ENCODE measurements at regions not wholly inside any gene's neighbourhood (a gene's known extent, or its start where the extent isn't known, plus 50 kb on each side); places are given as distances from the start of the nearest gene placed in this dataset.

DNA sequence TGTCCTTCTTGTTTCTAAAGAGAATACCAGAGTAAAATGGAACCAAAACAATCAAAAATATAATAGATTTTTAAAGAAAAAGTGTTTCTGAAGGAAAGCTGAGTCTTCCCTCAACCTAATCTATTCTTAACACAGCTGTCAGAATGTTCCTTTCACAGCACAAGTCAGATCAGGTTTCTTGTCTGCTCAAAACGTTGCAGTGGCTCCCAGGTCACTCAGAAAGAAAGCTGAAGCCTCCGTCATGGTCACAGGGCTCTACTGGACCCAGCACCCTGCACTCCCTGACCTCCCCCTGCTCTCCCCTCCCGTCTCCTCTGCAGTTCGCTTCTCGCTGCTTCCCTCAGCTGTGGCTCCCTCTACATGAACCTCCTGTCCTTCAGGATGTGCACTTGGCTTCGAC, 90.7 kb upstream of the PTPRM start:
- DNase-seq (ENCODE audit: low read depth in 4 of 4, low spot score in 3 of 4), result no peak

DNA sequence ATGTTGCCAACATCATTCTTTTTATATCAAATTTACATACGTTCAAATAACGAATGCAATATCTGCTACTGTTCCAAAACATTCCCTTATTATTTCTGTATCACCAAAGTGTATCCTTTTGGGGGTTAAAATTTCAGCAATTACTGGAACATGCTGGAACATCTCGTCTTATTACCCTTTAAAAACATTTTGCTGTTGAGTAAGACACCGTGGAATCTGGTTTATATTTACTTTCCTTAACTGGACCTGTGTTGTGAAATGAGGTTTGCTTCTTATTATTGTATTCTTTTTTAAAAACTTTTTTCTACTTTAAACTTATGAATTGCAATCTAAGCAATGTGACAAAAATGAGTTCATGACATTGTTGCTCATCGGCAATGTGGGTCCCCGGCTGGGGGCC, 87.4 kb upstream of the PTPRM start:
- DNase-seq (ENCODE audit: low read depth in 4 of 4, low spot score in 3 of 4), result no peak

DNA sequence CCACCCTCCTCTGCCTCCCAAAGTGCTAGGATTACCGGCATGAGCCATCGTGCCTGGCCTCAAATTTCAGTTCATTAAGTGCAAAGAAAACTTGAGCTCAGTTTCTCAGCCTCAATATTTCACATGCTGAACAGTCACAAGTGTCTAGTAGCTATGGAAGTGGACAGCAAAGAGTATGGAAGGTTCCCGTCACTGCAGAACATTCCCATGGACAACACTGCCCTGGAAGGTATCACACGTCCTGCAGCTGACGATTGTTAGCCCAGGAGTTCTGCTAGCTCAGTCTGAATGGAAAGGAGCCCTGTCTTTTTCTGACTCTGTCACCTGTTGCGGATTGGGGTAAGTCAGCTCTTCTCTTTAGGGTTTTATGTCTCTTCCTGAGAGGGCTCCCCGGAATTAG, 86.2 kb upstream of the PTPRM start:
- DNase-seq (ENCODE audit: low read depth in 4 of 4, low spot score in 3 of 4), result no peak

DNA sequence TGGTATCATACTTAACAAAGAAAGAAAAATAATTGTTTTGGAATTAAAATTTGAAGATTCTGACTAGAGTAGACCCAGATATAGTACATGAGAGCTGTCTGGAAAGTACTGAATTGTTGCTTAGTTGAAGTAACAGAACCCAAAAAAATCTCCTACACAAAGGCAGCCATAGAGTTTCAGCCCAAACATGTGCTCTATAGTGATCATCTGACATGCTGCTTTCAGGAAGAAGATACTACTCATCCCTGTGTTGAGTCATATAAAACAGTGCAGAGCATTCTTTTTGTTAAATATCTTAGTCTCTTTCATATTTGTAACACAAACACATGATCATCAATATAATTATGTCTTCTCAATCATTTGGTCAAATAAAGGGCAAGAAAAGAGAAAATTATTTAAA, 84.8 kb upstream of the PTPRM start:
- no peak for DNase-seq (ENCODE audit: low read depth in 4 of 4, low spot score in 3 of 4)

DNA sequence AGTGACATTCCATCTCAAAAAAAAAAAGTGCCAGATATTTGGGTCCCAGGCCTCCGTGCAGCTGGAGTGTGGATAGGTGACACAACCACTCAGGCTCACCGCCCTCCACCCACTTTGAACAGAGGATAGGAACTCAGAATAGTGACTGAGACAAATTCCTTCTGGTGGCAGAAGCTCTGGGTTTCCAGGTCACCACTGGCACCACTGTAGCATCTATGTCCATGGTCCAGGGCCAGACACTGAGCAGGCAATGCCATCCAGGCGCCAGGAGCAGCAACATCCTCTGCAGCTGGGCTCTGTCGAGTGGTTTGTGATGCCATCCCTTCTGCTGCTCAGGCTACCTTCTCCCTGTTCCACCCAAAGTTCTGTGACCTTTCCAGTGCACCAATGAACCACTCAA, 81.5 kb upstream of the PTPRM start:
- no peak for DNase-seq (ENCODE audit: low read depth in 4 of 4, low spot score in 3 of 4)

DNA sequence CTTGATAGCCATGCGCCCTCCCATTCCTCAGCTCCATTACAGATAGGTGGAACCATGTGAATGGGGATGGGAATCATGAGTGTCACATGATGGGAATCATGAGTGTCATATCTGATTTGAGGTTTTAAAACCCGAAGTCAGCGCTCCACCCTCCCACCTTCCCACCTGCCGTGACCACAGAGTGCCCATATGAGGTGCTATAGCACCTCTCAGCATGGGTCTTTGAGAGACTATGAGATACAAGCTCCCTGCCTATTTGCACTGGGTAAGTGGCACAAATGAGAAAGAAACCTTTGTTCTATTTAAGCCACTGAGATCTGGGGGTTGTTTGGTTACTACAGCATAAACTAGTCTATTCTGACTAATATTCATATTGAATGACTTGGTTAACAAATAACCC, 78.5 kb upstream of the PTPRM start:
- DNase-seq (ENCODE audit: low read depth in 4 of 4, low spot score in 3 of 4), result no peak

DNA sequence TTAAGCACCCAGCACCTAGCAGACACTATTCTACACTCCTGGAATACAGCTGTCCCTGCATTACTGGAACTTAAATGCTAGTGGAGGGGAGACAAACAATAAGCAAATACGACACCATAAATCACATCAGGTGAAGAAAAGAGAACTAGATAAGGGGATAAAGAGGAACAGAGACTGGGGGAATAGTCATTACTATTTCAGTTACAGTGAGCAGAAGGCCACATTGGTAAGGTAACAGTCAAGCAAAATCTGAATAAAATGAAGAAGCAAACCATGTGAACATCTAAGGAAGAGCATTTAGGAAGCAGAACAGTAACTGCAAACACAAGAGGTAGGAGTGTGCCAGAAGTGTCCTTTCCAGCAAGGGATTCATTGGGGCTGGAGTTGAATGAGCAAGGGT, 77.0 kb upstream of the PTPRM start:
- DNase-seq (ENCODE audit: low read depth in 4 of 4, low spot score in 3 of 4), result no peak

DNA sequence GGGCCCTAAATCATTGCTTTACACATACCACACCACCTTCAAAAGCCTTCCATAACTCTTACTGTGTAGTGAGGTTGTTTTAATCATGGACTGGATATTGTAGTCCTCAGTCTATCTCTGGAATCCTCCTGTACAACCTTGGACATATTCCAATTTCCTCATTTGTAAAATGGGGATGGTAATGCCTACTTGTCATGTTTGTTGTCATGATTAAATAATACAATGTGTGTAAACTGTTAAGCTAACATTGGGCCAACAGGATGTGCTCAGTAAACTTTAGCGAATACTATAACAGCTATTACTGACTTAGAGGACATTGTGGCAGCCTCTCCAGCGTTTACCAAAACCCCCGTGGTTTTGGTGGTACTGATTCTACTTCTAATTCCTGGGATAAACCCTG, 74.7 kb upstream of the PTPRM start:
- DNase-seq (ENCODE audit: low read depth in 4 of 4, low spot score in 3 of 4), result no peak

DNA sequence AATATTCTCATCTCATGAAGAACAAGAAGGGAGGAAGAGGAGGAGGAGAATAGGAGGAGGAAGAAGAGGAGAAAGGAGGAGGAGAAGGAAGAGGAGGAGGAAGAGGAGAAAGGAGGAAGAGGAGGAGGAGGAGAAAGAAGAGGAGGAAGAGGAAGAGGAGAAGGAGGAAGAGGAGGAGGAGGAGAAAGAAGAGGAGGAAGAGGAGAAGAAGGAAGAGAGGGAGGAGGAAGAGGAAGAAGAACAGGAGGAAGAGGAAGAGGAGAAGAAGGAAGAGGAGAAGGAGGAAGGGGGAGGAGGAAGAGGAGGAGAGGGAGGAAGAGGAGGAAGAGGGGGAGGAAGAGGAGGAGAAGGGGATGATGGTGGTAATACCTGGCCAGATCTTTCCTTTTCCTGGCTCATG, 70.0 kb upstream of the PTPRM start:
- DNase-seq (ENCODE audit: low read depth in 4 of 4, low spot score in 3 of 4), result no peak

DNA sequence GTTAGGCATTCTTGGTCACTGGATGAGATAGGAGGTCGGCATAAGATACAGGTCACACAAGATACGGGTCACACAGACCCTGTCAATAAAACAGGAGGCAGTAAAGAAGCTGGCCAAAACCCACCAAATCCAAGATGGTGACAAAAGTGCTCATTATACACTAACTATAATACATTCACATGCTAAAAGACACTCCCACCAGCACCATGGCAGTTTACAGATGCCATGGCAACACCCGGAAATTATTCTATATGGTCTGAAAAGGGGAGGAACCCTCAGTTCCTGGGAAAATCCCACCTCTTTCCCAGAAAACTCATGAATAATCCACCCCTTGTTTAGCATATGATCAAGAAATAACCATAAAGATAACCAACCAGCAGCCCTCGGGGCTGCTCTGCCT, 56.0 kb upstream of the PTPRM start:
- DNase-seq (ENCODE audit: low read depth in 4 of 4, low spot score in 3 of 4), result no peak

DNA sequence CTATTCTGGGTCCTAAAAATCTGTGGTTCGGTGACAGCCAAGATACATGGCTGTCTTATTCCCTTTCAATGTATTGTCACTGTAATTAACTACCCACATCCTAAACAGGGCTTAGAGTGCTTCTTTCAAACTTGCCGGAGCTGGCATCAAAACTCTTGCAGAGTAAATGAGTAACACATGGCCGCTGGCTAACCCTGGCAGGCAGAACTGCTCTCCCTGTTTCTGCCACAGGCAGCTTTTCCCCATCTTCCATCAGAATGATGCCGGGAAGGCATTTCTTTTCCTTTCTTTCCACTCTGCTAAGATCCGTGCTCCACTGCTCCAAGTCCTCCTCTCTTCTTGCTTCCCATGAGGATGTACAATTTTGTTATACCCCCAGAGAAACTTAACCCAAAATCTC, 54.8 kb upstream of the PTPRM start:
- DNase-seq (ENCODE audit: low read depth in 4 of 4, low spot score in 3 of 4), result peak in 3 of 4 donors; percentile 20 to 56 (median 27)

DNA sequence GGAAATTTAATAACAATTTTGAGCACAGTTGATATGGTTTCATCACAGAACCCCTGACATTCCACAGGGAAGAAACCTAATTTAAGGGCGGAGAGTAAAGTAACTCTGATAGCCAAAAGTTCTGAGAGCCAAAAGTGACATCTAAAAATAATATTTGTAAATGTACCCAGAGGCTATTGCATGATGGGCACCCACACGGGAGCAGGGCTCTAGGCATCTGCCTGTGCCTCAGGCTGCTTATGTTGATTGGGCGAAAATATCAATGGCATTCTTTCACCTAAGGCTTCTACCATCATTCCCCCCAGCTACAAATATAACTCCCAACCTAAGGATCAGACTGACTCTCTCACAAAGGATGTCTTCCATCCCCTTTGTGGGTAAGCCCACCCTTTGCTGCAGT, 54.1 kb upstream of the PTPRM start:
- no peak for DNase-seq (ENCODE audit: low read depth in 4 of 4, low spot score in 3 of 4)

DNA sequence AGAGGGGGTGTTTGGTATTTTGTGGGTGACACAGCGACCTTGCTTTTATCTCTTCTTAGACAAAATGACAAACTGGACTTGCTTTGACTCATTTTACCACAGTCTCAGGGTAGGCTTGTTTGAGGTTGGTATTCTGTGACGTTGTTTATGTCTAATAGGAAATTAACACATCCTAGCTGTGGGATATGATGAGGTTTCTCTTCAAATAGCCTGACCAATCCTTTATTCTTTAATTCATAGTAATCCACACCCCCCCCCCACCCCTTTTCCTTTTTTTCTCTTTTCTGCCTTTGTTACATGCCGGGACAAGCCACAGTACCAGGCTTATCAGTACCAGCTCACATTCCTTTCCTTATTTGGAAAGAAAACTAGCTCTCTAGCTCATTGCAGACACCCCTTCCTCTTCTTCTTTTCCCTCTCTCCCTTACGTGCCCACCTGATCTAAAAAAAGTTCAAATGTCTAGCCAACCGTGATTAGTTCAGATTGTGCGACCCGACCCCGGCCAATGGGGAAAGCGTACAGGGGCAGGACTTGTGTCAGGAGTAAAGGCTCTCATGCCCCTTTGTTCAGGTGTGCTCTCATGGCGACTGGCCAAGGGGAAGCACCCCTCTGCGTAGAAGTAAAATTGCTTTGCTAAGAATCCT, 52.2 kb upstream of the PTPRM start:
- no peak for DNase-seq (ENCODE audit: low read depth in 4 of 4, low spot score in 3 of 4)

DNA sequence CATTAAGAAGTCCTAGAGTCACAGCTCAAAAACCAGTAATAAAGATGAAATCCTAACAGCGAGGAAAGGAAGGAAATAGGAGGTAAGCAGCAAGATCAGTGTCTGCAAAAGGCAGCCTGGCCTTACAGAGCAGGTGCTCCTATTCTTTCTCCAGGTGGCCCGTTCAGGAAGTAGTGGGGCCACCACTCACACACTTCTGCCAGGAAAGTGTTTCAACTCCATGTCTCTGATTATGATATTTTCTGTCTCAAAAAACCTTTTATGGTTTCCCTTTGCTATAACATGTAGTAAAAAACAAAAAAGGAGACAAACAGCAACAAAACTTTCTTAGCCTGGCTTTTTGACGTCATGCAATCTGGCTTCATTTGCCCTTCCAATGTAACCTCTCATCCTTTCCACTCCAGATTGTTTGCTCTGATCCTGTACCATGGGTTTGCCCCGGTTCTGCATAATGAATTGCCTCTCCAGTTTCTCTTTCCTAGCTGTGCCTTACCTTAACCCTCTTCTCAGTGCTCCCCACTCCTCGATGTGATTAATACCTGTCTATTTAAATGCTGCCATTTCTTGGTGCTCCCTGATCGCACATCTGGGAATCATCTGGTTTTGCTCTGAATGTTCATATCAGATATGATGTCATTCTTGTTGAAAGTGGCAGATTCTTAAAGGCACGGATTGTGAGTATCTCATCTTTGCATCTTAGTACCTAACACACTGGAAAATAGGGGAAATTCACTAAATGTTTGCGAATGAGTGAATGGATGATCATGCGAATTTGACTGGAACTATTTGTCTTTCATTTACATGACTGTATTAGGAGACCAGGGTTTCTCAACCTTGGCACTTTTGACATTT, 50.6 kb upstream of the PTPRM start:
- DNase-seq (ENCODE audit: low read depth in 4 of 4, low spot score in 3 of 4), result no peak
